K562 (cell line): ENCODE measurements at regions not wholly inside any gene's neighbourhood (a gene's known extent, or its start where the extent isn't known, plus 50 kb on each side); places are given as distances from the start of the nearest gene placed in this dataset.

Source experiments
- ATAC-seq: fragments of 200-7000 bp; cut with Tn5 transposase; 3 replicates; pipeline ENCODE4 v1.9.1; 2020; ENCODE audit warnings: moderate library complexity
- BruUV-seq: library from RNA; stranded (reverse); fragments of 400-500 nt; replicated peaks from 2 replicates; lab custom pipeline; 2021; lab: Mats Ljungman, UMichigan
- CTCF ChIA-PET: fragments of 300-600 bp; formaldehyde crosslinking; extraction: SDS; loops from one replicate; lab custom pipeline; 2021; ENCODE audit warnings: low intra/inter-chr PET ratio; lab: Yijun Ruan, JAX
- POLR2A ChIA-PET: fragments of 300-600, 350-650 bp; sonication (Branson Sonifier 250); formaldehyde crosslinking; extraction: SDS; loops from one replicate; lab custom pipeline; 2021; ENCODE audit warnings: antibody characterized with exemption, inconsistent platforms; lab: Yijun Ruan, JAX
- DNase-seq, 4 experiments: peaks; one replicate each; pipeline versions ENCODE4 v3.0.0 to v3.0.0-alpha.2; 2011 to 2018; ENCODE audit warnings: low spot score in 3 of 4, mixed read lengths in 3 of 4; ENCODE audit errors: extremely low read depth in 1 of 4
- FAIRE-seq: peaks from 2 replicates; lab custom pipeline; 2011; peaks lifted over from hg19 to GRCh38; lab: Jason Lieb, UNC
- H2AFZ ChIP-seq: 2 replicates; pipeline ENCODE4 v1.6.0; 2011; ENCODE audit warnings: low read depth, low read length, control low read depth, inconsistent platforms
- H3K27ac ChIP-seq: fragments of 200-600 bp; 3 replicates; pipeline ENCODE4 v1.8.0; 2011; ENCODE audit warnings: low read depth, mild to moderate bottlenecking, control low read depth, inconsistent platforms, low read length, moderate library complexity, mixed read lengths; ENCODE audit errors: extremely low read depth
- H3K27me3 ChIP-seq, 2 experiments: fragments of 300-600 bp in 1 of 2; 2 replicates in 1 of 2; 3 replicates in 1 of 2; pipeline versions ENCODE4 v1.6.0 to v1.8.0; 2011; ENCODE audit warnings: inconsistent platforms in 2 of 2, low read length in 2 of 2, mild to moderate bottlenecking in 1 of 2, mixed read lengths in 1 of 2, moderate library complexity in 1 of 2; ENCODE audit not compliant: control insufficient read depth in 2 of 2, insufficient read depth in 2 of 2
- H3K36me3 ChIP-seq: fragments of 300-600 bp; 3 replicates; pipeline ENCODE4 v1.8.0; 2011; ENCODE audit warnings: mild to moderate bottlenecking, low read length, inconsistent platforms; ENCODE audit not compliant: control insufficient read depth, insufficient read depth
- H3K4me1 ChIP-seq, 2 experiments: fragments of 200-600 bp in 1 of 2; replicated peaks in 1 of 2; 2 replicates in 1 of 2; 3 replicates in 1 of 2; pipeline versions ENCODE4 v1.5.1 to v1.8.0; 2011; ENCODE audit warnings: inconsistent platforms in 2 of 2, low read length in 2 of 2, mild to moderate bottlenecking in 1 of 2, mixed read lengths in 1 of 2, moderate library complexity in 1 of 2; ENCODE audit not compliant: control insufficient read depth in 2 of 2, insufficient read depth in 2 of 2
- H3K4me2 ChIP-seq: 2 replicates; pipeline ENCODE4 v1.6.1; 2011; ENCODE audit warnings: low read length, control low read depth, inconsistent platforms, mixed read lengths; ENCODE audit not compliant: insufficient read depth
- H3K4me3 ChIP-seq: fragments of 200-600 bp; sonication (generic), shearing (Covaris generic); 2 replicates; pipeline ENCODE4 v1.5.1; 2016; ENCODE audit warnings: control low read depth, inconsistent platforms
- H3K79me2 ChIP-seq: fragments of 200-600 bp; 3 replicates; pipeline ENCODE4 v1.8.0; 2011; ENCODE audit warnings: low read length, inconsistent platforms; ENCODE audit not compliant: control insufficient read depth, insufficient read depth
- H3K9ac ChIP-seq, 2 experiments: 2 replicates each; pipeline versions ENCODE4 v1.6.0 to v1.6.1; 2011; ENCODE audit warnings: low read depth in 2 of 2, low read length in 2 of 2, control low read depth in 1 of 2, inconsistent platforms in 1 of 2, mild to moderate bottlenecking in 1 of 2, mixed read lengths in 1 of 2; ENCODE audit not compliant: insufficient read depth in 1 of 2
- H3K9me1 ChIP-seq: one replicate; pipeline ENCODE4 v1.6.0; 2011; ENCODE audit warnings: inconsistent platforms, mild to moderate bottlenecking, low read length, moderate library complexity; ENCODE audit not compliant: control insufficient read depth, insufficient read depth
- H3K9me3 ChIP-seq: replicated peaks from 2 replicates; pipeline ENCODE4 v1.5.1; 2011; ENCODE audit warnings: low read depth, low read length, inconsistent platforms; ENCODE audit not compliant: control insufficient read depth, insufficient read depth
- H4K20me1 ChIP-seq: replicated peaks from 2 replicates; pipeline ENCODE4 v1.6.1; 2011; ENCODE audit warnings: low read length, inconsistent platforms, mixed read lengths; ENCODE audit not compliant: control insufficient read depth, insufficient read depth
- BCL6 ChIP-seq: fragments of 250-450 bp; sonication (Bioruptor Pico); IDR thresholded peaks from 2 replicates; pipeline ENCODE4 v1.4.0; 2020
- BRD9 ChIP-seq: fragments of 450-650 bp; IDR thresholded peaks from 2 replicates; pipeline ENCODE4 v1.6.1; 2018; ENCODE audit warnings: low read depth; ENCODE audit not compliant: partially characterized antibody
- CREBBP ChIP-seq: IDR thresholded peaks from one replicate; pipeline ENCODE4 v1.6.1; 2012; ENCODE audit warnings: low read depth, mild to moderate bottlenecking, control low read depth, inconsistent platforms, low read length
- ELK1 ChIP-seq: sonication (generic); formaldehyde crosslinking; IDR thresholded peaks from 2 replicates; pipeline ENCODE4 v1.8.1; 2022; ENCODE audit warnings: missing genetic modification reagents
- GATA2 ChIP-seq: sonication (generic); formaldehyde crosslinking; IDR thresholded peaks from 2 replicates; pipeline ENCODE4 v1.4.0; 2020; ENCODE audit warnings: mild to moderate bottlenecking, missing genetic modification reagents
- HDAC2 ChIP-seq: fragments of 450-650 bp; IDR thresholded peaks from 2 replicates; pipeline ENCODE4 v1.6.1; 2016; ENCODE audit warnings: mild to moderate bottlenecking
- HMBOX1 ChIP-seq: sonication (generic); IDR thresholded peaks from 2 replicates; pipeline ENCODE4 v1.6.1; 2016
- JUN ChIP-seq, 2 experiments: sonication (generic) in 1 of 2; formaldehyde crosslinking in 1 of 2; IDR thresholded peaks; 2 replicates each; pipeline versions ENCODE4 v1.6.1 to v1.8.0; 2012 to 2022; ENCODE audit warnings: borderline replicate concordance in 2 of 2, mild to moderate bottlenecking in 2 of 2, improper control_type of control experiment in 1 of 2, low read depth in 1 of 2, low read length in 1 of 2, missing genetic modification reagents in 1 of 2
- LEF1 ChIP-seq: fragments of 450-650 bp; IDR thresholded peaks from 2 replicates; pipeline ENCODE4 v1.6.1; 2016; ENCODE audit warnings: mild to moderate bottlenecking
- MAFF ChIP-seq: IDR thresholded peaks from 2 replicates; pipeline ENCODE4 v1.6.1; 2012; ENCODE audit warnings: low read length, improper control_type of control experiment
- MIER1 ChIP-seq: fragments of 450-650 bp; IDR thresholded peaks from 2 replicates; pipeline ENCODE4 v1.6.1; 2016; ENCODE audit warnings: antibody characterized with exemption, mild to moderate bottlenecking, low read depth
- NONO ChIP-seq, 2 experiments: fragments of 200-400 bp in 1 of 2; fragments of 450-650 bp in 1 of 2; formaldehyde crosslinking in 1 of 2; IDR thresholded peaks; 2 replicates each; pipeline ENCODE4 v1.6.1; 2017; ENCODE audit warnings: low read depth in 2 of 2, mild to moderate bottlenecking in 2 of 2, moderate library complexity in 2 of 2, low read length in 1 of 2
- PKNOX1 ChIP-seq: fragments of 450-650 bp; IDR thresholded peaks from 2 replicates; pipeline ENCODE4 v1.6.1; 2016
- POU5F1 ChIP-seq: fragments of 150-350 bp; IDR thresholded peaks from 2 replicates; pipeline ENCODE4 v1.6.1; 2014; ENCODE audit warnings: borderline replicate concordance, low read length, low read depth, mild to moderate bottlenecking; ENCODE audit not compliant: partially characterized antibody
- RUNX1 ChIP-seq: sonication (generic); IDR thresholded peaks from 2 replicates; pipeline ENCODE4 v1.6.1; 2016; ENCODE audit warnings: antibody characterized with exemption, low read depth
- SMAD4 ChIP-seq: fragments of 250-450 bp; sonication (Bioruptor Pico); conservative IDR thresholded peaks from 2 replicates; pipeline ENCODE4 v1.8.0; 2021; ENCODE audit warnings: inconsistent platforms, mild to moderate bottlenecking, moderate library complexity
- ZNF134 ChIP-seq: fragments of 250-450 bp; sonication (Bioruptor Pico); conservative IDR thresholded peaks from 2 replicates; pipeline ENCODE4 v1.4.0; 2020
- ZNF184 ChIP-seq: sonication (generic); formaldehyde crosslinking; IDR thresholded peaks from 2 replicates; pipeline ENCODE4 v1.5.0; 2020; ENCODE audit warnings: missing genetic modification reagents
- ZNF740 ChIP-seq, 3 experiments: fragments of 200-800 bp in 1 of 3; sonication (Bioruptor generic) in 1 of 3; sonication (generic) in 1 of 3; formaldehyde crosslinking in 1 of 3; IDR thresholded peaks; 2 replicates each; pipeline versions ENCODE4 v1.6.1 to v1.8.0; 2016 to 2022; ENCODE audit warnings: mild to moderate bottlenecking in 2 of 3, missing compliant biosample characterization in 2 of 3, missing genetic modification characterization in 2 of 3, missing genetic modification reagents in 1 of 3
- WGBS: fragments of 100-300 bp; shearing (Covaris generic); methylation state at CpG from one replicate; pipeline ENCODE4 v1.1.6; 2016; ENCODE audit warnings: low coverage, mixed read lengths; ENCODE audit not compliant: insufficient coverage; ENCODE audit errors: missing lambda C conversion rate; 5-methylcytosine and 5-hydroxymethylcytosine counted together
- in situ Hi-C: fragments of 300-500 bp; cut with MboI; formaldehyde crosslinking; loops from 4 replicates; pipeline ENCODE4 v1.15.0; 2018; ENCODE audit warnings: inconsistent platforms, mixed read lengths
- intact Hi-C: fragments of 100-400 bp; cut with micrococcal nuclease; formaldehyde crosslinking; loops from 2 replicates; pipeline ENCODE4 v1.14.2; 2022

- no peaks in the 10 kb centered on the region for H3K79me2 ChIP-seq
- no TSS peak for BruUV-seq
- ATAC-seq (no peak), DNase-seq (no peak), FAIRE-seq (no peak)
- no peaks in the 10 kb centered on the region for H4K20me1 ChIP-seq
- no peaks in the 10 kb centered on the region for H3K36me3 ChIP-seq
- H3K27me3 ChIP-seq: peaks cover 0 to 4% of the 10 kb centered on the region in 2 experiments; a peak in 2 of 5 replicates
- H3K4me2 ChIP-seq: no peak overlapping the region
- in situ Hi-C loops (no loop called here), intact Hi-C loops (no loop called here)
- no peak overlapping the region for H2AFZ ChIP-seq
- no peaks in the 10 kb centered on the region for H3K9me3 ChIP-seq
- no peak overlapping the region for H3K27ac ChIP-seq
- H3K9me1 ChIP-seq: no peaks in the 10 kb centered on the region
- no peak overlapping the region for H3K4me3 ChIP-seq
- H3K9ac ChIP-seq: no peak overlapping the region
- ChIA-PET POLR2A (no interaction called here), CTCF (no interaction called here)
- 4% methylated on average over 2 of the region's 2 CpGs for WGBS
- H3K4me1 ChIP-seq: no peaks in the 10 kb centered on the region
- TF ChIP-seq RUNX1 (no peak), JUN (IDR thresholded peaks at IDR 0.05; ENCODE audit: borderline replicate concordance, low read depth, low read length) (no peak), JUN (CRISPR knock-in tag; IDR thresholded peaks at IDR 0.05; ENCODE audit: borderline replicate concordance) (no peak), HDAC2 (no peak), GATA2 (CRISPR knock-in tag) (no peak), NONO (IDR thresholded peaks at IDR 0.05; ENCODE audit: low read depth in 2 of 2, low read length in 1 of 2) (no peak), ZNF134 (CRISPR knock-in tag) (no peak), HMBOX1 (no peak), PKNOX1 (no peak), ZNF184 (CRISPR knock-in tag) (no peak), CREBBP (no peak), BRD9 (no peak), LEF1 (no peak), ZNF740 (CRISPR knock-in tag; IDR thresholded peaks at IDR 0.05) (no peak), ZNF740 (tag; IDR thresholded peaks at IDR 0.05) (no peak), MIER1 (no peak), SMAD4 (no peak), MAFF (no peak), ELK1 (CRISPR knock-in tag) (no peak), POU5F1 (no peak), BCL6 (no peak)
Measured at GRCh38 chr7:54908760-54909438, 109.9 kb upstream of the EGFR start.
